ENCODE measurements at regions not wholly inside any gene's neighbourhood (a gene's known extent, or its start where the extent isn't known, plus 50 kb on each side); places are given as distances from the start of the nearest gene placed in this dataset.

GRCh38 chr22:49158741-49159564 is 668.7 kb downstream of the BRD1 start:
- DNase-seq (ENCODE audit: extremely low read depth, insufficient read length), result no peak
- TF ChIP-seq CTCF (IDR thresholded peaks at IDR 0.05; ENCODE audit: insufficient read depth, low read length, poor library complexity, severe bottlenecking), result no peak
- Histone ChIP-seq H3K36me3 (ENCODE audit: control insufficient read depth, insufficient read depth, low read length) (no peaks in the 10 kb centered on the region), H3K4me3 (replicated peaks; ENCODE audit: low read depth, low read length) (no peak overlapping the region), H3K27me3 (replicated peaks; ENCODE audit: control insufficient read depth, insufficient read depth, low read length) (no peaks in the 10 kb centered on the region)

GRCh38 chr22:49157529-49158339 is 669.9 kb downstream of the BRD1 start:
- TF ChIP-seq CTCF (IDR thresholded peaks at IDR 0.05; ENCODE audit: insufficient read depth, low read length, poor library complexity, severe bottlenecking), result no peak
- no peak for DNase-seq (ENCODE audit: extremely low read depth, insufficient read length)
- no peaks in the 10 kb centered on the region for H3K36me3 ChIP-seq (ENCODE audit: control insufficient read depth, insufficient read depth, low read length)
- H3K4me3 ChIP-seq (replicated peaks; ENCODE audit: low read depth, low read length), result no peak overlapping the region
- no peaks in the 10 kb centered on the region for H3K27me3 ChIP-seq (replicated peaks; ENCODE audit: control insufficient read depth, insufficient read depth, low read length)

- no peak for DNase-seq (ENCODE audit: extremely low read depth, insufficient read length)
- Histone ChIP-seq H3K27me3 (replicated peaks; ENCODE audit: control insufficient read depth, insufficient read depth, low read length) (no peaks in the 10 kb centered on the region), H3K4me3 (replicated peaks; ENCODE audit: low read depth, low read length) (no peak overlapping the region), H3K36me3 (ENCODE audit: control insufficient read depth, insufficient read depth, low read length) (no peaks in the 10 kb centered on the region)
- no peak for TF ChIP-seq CTCF (IDR thresholded peaks at IDR 0.05; ENCODE audit: insufficient read depth, low read length, poor library complexity, severe bottlenecking)
Measured at GRCh38 chr22:49156662-49157285, 670.9 kb downstream of the BRD1 start.

- H3K27me3 ChIP-seq (replicated peaks; ENCODE audit: control insufficient read depth, insufficient read depth, low read length), result no peaks in the 10 kb centered on the region
- H3K36me3 ChIP-seq (ENCODE audit: control insufficient read depth, insufficient read depth, low read length), result no peaks in the 10 kb centered on the region
- TF ChIP-seq CTCF (IDR thresholded peaks at IDR 0.05; ENCODE audit: insufficient read depth, low read length, poor library complexity, severe bottlenecking), result no peak
- no peak for DNase-seq (ENCODE audit: extremely low read depth, insufficient read length)
- H3K4me3 ChIP-seq (replicated peaks; ENCODE audit: low read depth, low read length), result no peak overlapping the region
Measured at GRCh38 chr22:49155770-49156580, 671.7 kb downstream of the BRD1 start.

- TF ChIP-seq CTCF (IDR thresholded peaks at IDR 0.05; ENCODE audit: insufficient read depth, low read length, poor library complexity, severe bottlenecking), result no peak
- no peak for DNase-seq (ENCODE audit: extremely low read depth, insufficient read length)
Measured at GRCh38 chr22:49155039-49155769, 672.5 kb downstream of the BRD1 start.

More at GRCh38 chr22:49155039-49155769, 672.5 kb downstream of the BRD1 start:
- H3K4me3 ChIP-seq (replicated peaks; ENCODE audit: low read depth, low read length), result no peak overlapping the region
- H3K27me3 ChIP-seq (replicated peaks; ENCODE audit: control insufficient read depth, insufficient read depth, low read length), result no peaks in the 10 kb centered on the region
- H3K36me3 ChIP-seq (ENCODE audit: control insufficient read depth, insufficient read depth, low read length), result no peaks in the 10 kb centered on the region
